ENCODE measurements at regions not wholly inside any gene's neighbourhood (a gene's known extent, or its start where the extent isn't known, plus 50 kb on each side); places are given as distances from the start of the nearest gene placed in this dataset.

DNA sequence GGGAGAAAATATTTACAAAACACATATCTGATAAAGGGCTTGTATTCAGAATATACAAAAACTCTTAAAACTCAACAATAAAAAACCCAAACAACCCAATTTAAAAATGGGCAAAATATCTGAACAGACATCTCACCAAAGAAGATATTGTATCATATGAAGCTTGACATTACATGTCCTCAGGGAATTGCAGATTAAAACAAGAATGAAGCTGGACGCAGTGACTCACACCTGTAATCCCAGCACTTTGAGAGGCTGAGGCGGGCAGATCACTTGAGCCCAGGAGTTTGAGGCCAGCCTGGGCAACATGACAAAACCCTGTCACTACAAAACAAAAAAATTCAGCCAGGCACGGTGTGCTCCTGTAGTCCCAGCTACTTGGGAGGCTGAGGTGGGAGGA, 135.4 kb upstream of the AKIRIN2 start:
- Histone ChIP-seq H3K4me1 (ENCODE audit: low read length) (peaks cover 4% of the 10 kb centered on the region), H3K27ac (ENCODE audit: low read length) (no peak overlapping the region), H3K36me3 (ENCODE audit: insufficient read depth, low read length) (no peaks in the 10 kb centered on the region; the same call in 1 of the 2 replicates), H3K9ac (ENCODE audit: low read length) (no peak overlapping the region), H4K20me1 (ENCODE audit: insufficient read depth, low read depth, low read length) (no peaks in the 10 kb centered on the region), H2AFZ (ENCODE audit: low read length) (no peak overlapping the region), H3K4me3 (ENCODE audit: low read length) (no peak overlapping the region), H3K79me2 (ENCODE audit: low read length) (no peaks in the 10 kb centered on the region), H3K27me3 (ENCODE audit: low read length) (no peaks in the 10 kb centered on the region), H3K9me2 (replicated peaks; ENCODE audit: insufficient read depth, low read length) (no peaks in the 10 kb centered on the region), H3K9me3 (ENCODE audit: low read length) (no peaks in the 10 kb centered on the region), H3K4me2 (ENCODE audit: low read depth, low read length, poor library complexity, severe bottlenecking) (no peak overlapping the region)
- DNase-seq, result no peak

DNA sequence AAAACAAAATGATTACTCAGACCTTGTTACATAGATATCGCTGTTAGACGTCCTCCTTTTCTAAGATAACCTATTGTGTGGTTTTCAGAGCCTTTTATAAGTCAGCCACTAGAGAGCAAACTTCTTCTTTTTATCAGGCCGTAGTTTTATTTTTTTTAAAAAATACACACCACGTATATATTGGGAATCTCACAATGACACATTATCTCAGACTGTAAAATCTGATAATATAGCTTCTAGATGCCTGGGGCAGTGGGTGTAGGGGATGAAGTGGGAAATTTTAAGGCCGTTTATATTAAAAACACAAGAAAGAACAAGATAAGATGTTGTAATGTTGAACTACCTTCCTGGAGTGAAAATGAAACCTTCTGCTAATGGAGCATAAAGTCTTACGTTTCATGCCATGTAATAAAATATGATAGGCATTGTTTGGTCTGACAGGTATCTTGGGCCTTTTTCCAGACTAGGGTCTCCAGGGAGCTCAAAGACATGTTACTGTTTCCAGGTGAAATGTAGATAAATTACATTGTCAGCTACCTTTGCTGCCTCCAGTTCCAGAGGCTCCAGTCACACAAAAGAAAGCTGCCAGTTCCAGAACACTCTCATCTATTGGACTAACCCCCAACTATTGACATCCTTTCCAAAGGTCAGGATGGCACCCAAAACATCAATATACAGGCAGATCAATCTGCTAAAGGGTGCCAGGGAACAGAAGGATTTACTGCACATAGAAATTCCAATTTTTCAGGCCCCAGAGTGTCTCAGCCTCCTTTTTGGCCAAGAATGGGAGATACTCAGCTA, 130.2 kb upstream of the AKIRIN2 start:
- peak; percentile 78 for DNase-seq

DNA sequence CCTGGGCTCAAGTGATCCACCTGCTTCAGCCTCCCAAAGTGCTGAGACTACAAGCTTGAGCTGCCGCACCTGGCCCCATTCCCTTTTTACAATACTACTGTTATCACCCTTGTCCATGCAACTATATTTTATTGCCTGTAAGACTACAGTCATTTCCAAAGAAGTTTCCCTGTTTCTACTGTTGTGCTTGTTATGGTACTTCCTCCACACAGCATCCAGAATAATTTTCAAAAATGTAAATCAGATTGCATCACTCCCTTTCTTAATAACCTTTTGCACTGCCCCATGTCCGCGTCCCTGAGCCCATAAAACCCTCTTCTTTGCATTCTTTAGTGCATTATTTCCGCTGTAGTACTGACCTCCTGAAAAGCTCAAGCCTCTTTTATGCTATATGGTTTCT, 128.9 kb upstream of the AKIRIN2 start:
- no peaks in the 10 kb centered on the region for H3K36me3 ChIP-seq (ENCODE audit: insufficient read depth, low read length)
- H3K4me1 ChIP-seq (ENCODE audit: low read length), result peaks cover 42% of the 10 kb centered on the region
- H3K9me2 ChIP-seq (replicated peaks; ENCODE audit: insufficient read depth, low read length), result no peaks in the 10 kb centered on the region
- no peaks in the 10 kb centered on the region for H3K9me3 ChIP-seq (ENCODE audit: low read length)
- no peak overlapping the region; the same call in 1 of the 2 replicates for H3K4me3 ChIP-seq (ENCODE audit: low read length)
- peak; percentile 49 for DNase-seq
- H3K27ac ChIP-seq (ENCODE audit: low read length), result peak overlapping the region; percentile 67
- H4K20me1 ChIP-seq (ENCODE audit: insufficient read depth, low read depth, low read length), result no peaks in the 10 kb centered on the region
- no peak overlapping the region for H2AFZ ChIP-seq (ENCODE audit: low read length)
- H3K27me3 ChIP-seq (ENCODE audit: low read length), result no peaks in the 10 kb centered on the region
- peak overlapping the region; percentile 39; the same call in 1 of the 2 replicates for H3K9ac ChIP-seq (ENCODE audit: low read length)
- H3K4me2 ChIP-seq (ENCODE audit: low read depth, low read length, poor library complexity, severe bottlenecking), result peak overlapping the region; percentile 65
- no peaks in the 10 kb centered on the region for H3K79me2 ChIP-seq (ENCODE audit: low read length)

More for the DNA sequence above, 130.2 kb upstream of the AKIRIN2 start:
- Histone ChIP-seq H3K9me2 (replicated peaks; ENCODE audit: insufficient read depth, low read length) (no peaks in the 10 kb centered on the region), H4K20me1 (ENCODE audit: insufficient read depth, low read depth, low read length) (no peaks in the 10 kb centered on the region), H3K4me2 (ENCODE audit: low read depth, low read length, poor library complexity, severe bottlenecking) (peak overlapping the region; percentile 65), H3K9me3 (ENCODE audit: low read length) (no peaks in the 10 kb centered on the region), H3K27me3 (ENCODE audit: low read length) (no peaks in the 10 kb centered on the region), H3K36me3 (ENCODE audit: insufficient read depth, low read length) (no peaks in the 10 kb centered on the region), H3K27ac (ENCODE audit: low read length) (peak overlapping the region; percentile 67), H3K9ac (ENCODE audit: low read length) (peak overlapping the region; percentile 50), H3K4me1 (ENCODE audit: low read length) (peaks cover 37% of the 10 kb centered on the region), H3K79me2 (ENCODE audit: low read length) (no peaks in the 10 kb centered on the region), H2AFZ (ENCODE audit: low read length) (peak overlapping the region; percentile 37; the same call in 1 of the 2 replicates), H3K4me3 (ENCODE audit: low read length) (peak overlapping the region; percentile 34)

DNA sequence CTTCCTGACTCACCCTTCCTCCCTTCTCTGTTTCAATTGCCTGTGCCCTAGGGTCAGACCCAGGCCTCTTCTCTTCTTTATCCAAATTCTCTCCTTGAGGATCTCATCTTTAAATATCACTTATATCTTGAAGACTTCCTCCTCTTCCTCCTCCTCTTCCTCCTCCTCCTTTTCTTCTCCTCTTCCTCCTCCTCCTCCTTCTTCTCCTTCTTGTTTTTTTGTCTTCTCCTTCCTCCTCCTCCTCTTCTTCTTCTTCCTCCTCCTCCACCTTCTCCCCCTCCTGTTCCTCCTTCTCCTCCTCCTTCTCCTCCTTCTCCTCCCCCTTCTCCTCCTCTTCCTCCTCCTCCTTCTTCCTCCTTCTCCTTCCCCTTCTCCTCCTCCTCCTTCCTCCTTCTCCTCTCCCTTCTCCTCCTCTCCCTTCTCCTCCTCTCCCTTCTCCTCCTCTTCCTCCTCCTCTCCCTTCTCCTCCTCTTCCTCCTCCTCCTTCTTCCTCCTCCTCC, 127.6 kb upstream of the AKIRIN2 start:
- Histone ChIP-seq H3K79me2 (ENCODE audit: low read length) (no peaks in the 10 kb centered on the region), H3K9me2 (replicated peaks; ENCODE audit: insufficient read depth, low read length) (no peaks in the 10 kb centered on the region), H4K20me1 (ENCODE audit: insufficient read depth, low read depth, low read length) (no peaks in the 10 kb centered on the region), H3K4me3 (ENCODE audit: low read length) (no peak overlapping the region), H2AFZ (ENCODE audit: low read length) (no peak overlapping the region), H3K4me2 (ENCODE audit: low read depth, low read length, poor library complexity, severe bottlenecking) (no peak overlapping the region), H3K27me3 (ENCODE audit: low read length) (no peaks in the 10 kb centered on the region), H3K36me3 (ENCODE audit: insufficient read depth, low read length) (no peaks in the 10 kb centered on the region), H3K4me1 (ENCODE audit: low read length) (peaks cover 50% of the 10 kb centered on the region), H3K9ac (ENCODE audit: low read length) (no peak overlapping the region), H3K27ac (ENCODE audit: low read length) (no peak overlapping the region), H3K9me3 (ENCODE audit: low read length) (no peaks in the 10 kb centered on the region)
- DNase-seq, result no peak

DNA sequence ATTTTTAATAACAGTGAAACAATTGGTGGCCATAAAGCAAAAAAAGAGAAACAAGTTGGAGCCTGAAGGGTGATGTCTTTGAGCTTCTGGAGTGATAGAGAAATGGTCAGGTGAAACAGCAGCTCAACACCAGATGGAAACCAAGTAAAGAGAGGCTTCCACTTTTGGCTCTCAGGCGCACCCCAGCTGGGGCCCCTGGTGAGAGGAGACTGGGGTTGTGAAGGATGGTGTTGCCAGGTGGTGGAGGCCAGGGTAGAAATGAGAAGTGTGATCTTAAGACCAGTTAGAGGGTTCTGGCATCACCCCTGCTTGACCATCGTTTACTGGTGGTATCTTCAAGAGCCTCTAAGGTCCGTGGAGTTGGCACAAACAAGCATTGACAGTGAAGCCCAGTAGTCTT, 126.0 kb upstream of the AKIRIN2 start:
- no peak overlapping the region for H3K9ac ChIP-seq (ENCODE audit: low read length)
- H4K20me1 ChIP-seq (ENCODE audit: insufficient read depth, low read depth, low read length), result no peaks in the 10 kb centered on the region
- no peak overlapping the region for H3K4me3 ChIP-seq (ENCODE audit: low read length)
- H3K79me2 ChIP-seq (ENCODE audit: low read length), result no peaks in the 10 kb centered on the region
- H3K9me2 ChIP-seq (replicated peaks; ENCODE audit: insufficient read depth, low read length), result no peaks in the 10 kb centered on the region
- H3K9me3 ChIP-seq (ENCODE audit: low read length), result no peaks in the 10 kb centered on the region
- H2AFZ ChIP-seq (ENCODE audit: low read length), result no peak overlapping the region
- DNase-seq, result no peak
- H3K4me2 ChIP-seq (ENCODE audit: low read depth, low read length, poor library complexity, severe bottlenecking), result no peak overlapping the region
- peaks cover 50% of the 10 kb centered on the region for H3K4me1 ChIP-seq (ENCODE audit: low read length)
- no peaks in the 10 kb centered on the region for H3K27me3 ChIP-seq (ENCODE audit: low read length)
- no peaks in the 10 kb centered on the region for H3K36me3 ChIP-seq (ENCODE audit: insufficient read depth, low read length)
- no peak overlapping the region for H3K27ac ChIP-seq (ENCODE audit: low read length)

DNA sequence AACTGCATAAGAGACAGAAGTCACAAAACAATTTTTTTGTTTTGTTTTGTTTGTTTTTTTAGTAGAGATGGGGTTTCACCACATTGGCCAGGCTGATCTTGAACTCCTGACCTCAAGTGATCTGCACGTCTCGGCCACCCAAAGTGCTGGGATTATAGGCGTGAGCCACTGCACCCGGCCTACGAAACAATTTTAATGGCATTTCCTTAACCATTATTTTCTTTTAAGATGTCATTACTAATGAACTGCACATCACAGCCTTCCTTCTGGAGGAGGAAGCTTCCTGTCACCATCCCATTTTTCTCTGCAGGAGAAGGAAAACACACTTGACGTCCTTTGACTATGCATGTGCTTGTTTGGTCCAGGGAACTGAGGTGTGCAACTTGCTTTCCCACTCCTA, 125.3 kb upstream of the AKIRIN2 start:
- Histone ChIP-seq H4K20me1 (ENCODE audit: insufficient read depth, low read depth, low read length) (no peaks in the 10 kb centered on the region), H2AFZ (ENCODE audit: low read length) (no peak overlapping the region), H3K27ac (ENCODE audit: low read length) (no peak overlapping the region), H3K9me2 (replicated peaks; ENCODE audit: insufficient read depth, low read length) (no peaks in the 10 kb centered on the region), H3K9ac (ENCODE audit: low read length) (no peak overlapping the region), H3K4me1 (ENCODE audit: low read length) (peaks cover 44% of the 10 kb centered on the region), H3K36me3 (ENCODE audit: insufficient read depth, low read length) (no peaks in the 10 kb centered on the region), H3K79me2 (ENCODE audit: low read length) (no peaks in the 10 kb centered on the region), H3K4me2 (ENCODE audit: low read depth, low read length, poor library complexity, severe bottlenecking) (no peak overlapping the region), H3K4me3 (ENCODE audit: low read length) (no peak overlapping the region), H3K27me3 (ENCODE audit: low read length) (no peaks in the 10 kb centered on the region), H3K9me3 (ENCODE audit: low read length) (no peaks in the 10 kb centered on the region)
- no peak for DNase-seq

DNA sequence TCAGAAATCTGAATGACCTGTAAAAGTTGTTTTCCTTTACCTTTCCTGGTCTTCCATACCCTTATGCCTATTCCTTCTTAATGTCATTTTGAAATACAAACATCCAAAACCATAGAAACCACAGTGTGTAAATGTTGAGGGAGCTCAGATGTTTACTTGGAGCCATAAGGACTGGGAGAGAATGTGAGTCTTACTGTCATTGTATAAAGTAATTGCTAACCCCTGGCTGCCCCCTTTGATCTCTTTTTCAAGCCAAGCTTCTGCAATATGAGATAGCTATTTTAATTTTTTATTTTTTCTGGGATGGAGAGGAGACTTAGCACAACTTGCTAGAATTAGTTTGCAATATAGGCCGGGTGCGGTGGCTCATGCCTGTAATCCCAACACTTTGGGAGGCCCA, 124.4 kb upstream of the AKIRIN2 start:
- Histone ChIP-seq H3K9me2 (replicated peaks; ENCODE audit: insufficient read depth, low read length) (no peaks in the 10 kb centered on the region), H3K9me3 (ENCODE audit: low read length) (no peaks in the 10 kb centered on the region), H3K4me3 (ENCODE audit: low read length) (no peak overlapping the region), H2AFZ (ENCODE audit: low read length) (no peak overlapping the region), H3K4me1 (ENCODE audit: low read length) (peaks cover 35% of the 10 kb centered on the region), H3K4me2 (ENCODE audit: low read depth, low read length, poor library complexity, severe bottlenecking) (no peak overlapping the region), H3K27me3 (ENCODE audit: low read length) (no peaks in the 10 kb centered on the region), H3K9ac (ENCODE audit: low read length) (no peak overlapping the region), H3K79me2 (ENCODE audit: low read length) (no peaks in the 10 kb centered on the region), H4K20me1 (ENCODE audit: insufficient read depth, low read depth, low read length) (no peaks in the 10 kb centered on the region), H3K36me3 (ENCODE audit: insufficient read depth, low read length) (no peaks in the 10 kb centered on the region), H3K27ac (ENCODE audit: low read length) (no peak overlapping the region)
- DNase-seq, result no peak

DNA sequence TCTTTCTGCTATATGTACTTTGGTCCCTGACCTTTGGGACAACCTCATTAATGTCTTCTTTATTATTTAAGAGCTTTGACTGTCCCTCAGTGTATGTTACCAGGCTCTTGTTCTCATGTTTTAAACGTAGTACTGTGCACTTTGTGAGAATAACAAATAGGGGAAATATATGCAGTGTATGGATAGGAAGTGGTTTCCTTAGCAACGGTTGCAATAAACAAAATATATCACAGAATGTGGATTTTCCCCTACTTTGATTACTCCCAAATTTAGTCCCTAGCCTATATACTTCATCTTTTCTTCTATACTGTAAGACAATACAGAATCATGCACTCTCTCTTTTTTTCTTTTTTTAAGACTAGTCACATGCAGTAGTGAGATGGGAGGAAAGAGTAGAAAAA, 123.8 kb upstream of the AKIRIN2 start:
- H4K20me1 ChIP-seq (ENCODE audit: insufficient read depth, low read depth, low read length), result no peaks in the 10 kb centered on the region
- H3K79me2 ChIP-seq (ENCODE audit: low read length), result no peaks in the 10 kb centered on the region
- DNase-seq, result no peak
- H3K36me3 ChIP-seq (ENCODE audit: insufficient read depth, low read length), result no peaks in the 10 kb centered on the region
- peaks cover 29% of the 10 kb centered on the region for H3K4me1 ChIP-seq (ENCODE audit: low read length)
- H2AFZ ChIP-seq (ENCODE audit: low read length), result peak overlapping the region; percentile 53; the same call in 1 of the 2 replicates
- H3K27me3 ChIP-seq (ENCODE audit: low read length), result no peaks in the 10 kb centered on the region
- H3K4me3 ChIP-seq (ENCODE audit: low read length), result no peak overlapping the region
- no peak overlapping the region for H3K9ac ChIP-seq (ENCODE audit: low read length)
- H3K9me3 ChIP-seq (ENCODE audit: low read length), result no peaks in the 10 kb centered on the region
- no peaks in the 10 kb centered on the region for H3K9me2 ChIP-seq (replicated peaks; ENCODE audit: insufficient read depth, low read length)
- H3K4me2 ChIP-seq (ENCODE audit: low read depth, low read length, poor library complexity, severe bottlenecking), result no peak overlapping the region
- no peak overlapping the region for H3K27ac ChIP-seq (ENCODE audit: low read length)
